Panc1 (cell line): ENCODE measurements at regions not wholly inside any gene's neighbourhood (a gene's known extent, or its start where the extent isn't known, plus 50 kb on each side); places are given as distances from the start of the nearest gene placed in this dataset.

Experiments used
- ATAC-seq: fragments of 200-7000 bp; cut with Tn5 transposase; 2 replicates; pipeline ENCODE4 v1.9.1; 2020; ENCODE audit warnings: mild to moderate bottlenecking, moderate library complexity
- BruUV-seq: library from RNA; stranded (reverse); fragments of 400-500 nt; replicated peaks from 2 replicates; lab custom pipeline; 2021; lab: Mats Ljungman, UMichigan
- CTCF ChIA-PET: fragments of 300-600 bp; sonication (Branson Sonifier 250); formaldehyde crosslinking; loops from one replicate; lab custom pipeline; 2022; ENCODE audit warnings: antibody characterized with exemption; lab: Charles Lee
- POLR2A ChIA-PET: fragments of 300-600 bp; sonication (Branson Sonifier 250); formaldehyde crosslinking; loops from one replicate; lab custom pipeline; 2022; ENCODE audit warnings: antibody characterized with exemption; lab: Charles Lee
- DNase-seq: peaks from one replicate; pipeline ENCODE4 v3.0.0-alpha.2; 2010; ENCODE audit warnings: low read depth, low spot score
- H3K27ac ChIP-seq: 2 replicates; pipeline ENCODE4 v1.5.1; 2011; ENCODE audit warnings: mild to moderate bottlenecking, low read length, inconsistent platforms
- H3K27me3 ChIP-seq: fragments of 200-500 bp; sonication (Bioruptor generic); 2 replicates; pipeline ENCODE4 v1.6.0; 2014; ENCODE audit warnings: low read length, inconsistent platforms; ENCODE audit not compliant: control insufficient read depth, insufficient read depth
- H3K36me3 ChIP-seq: fragments of 200-500 bp; sonication (Bioruptor generic); 2 replicates; pipeline ENCODE4 v1.5.1; 2014; ENCODE audit warnings: inconsistent platforms, mild to moderate bottlenecking, low read length, moderate library complexity; ENCODE audit not compliant: control insufficient read depth, insufficient read depth
- H3K4me1 ChIP-seq: 2 replicates; pipeline ENCODE4 v1.5.1; 2011; ENCODE audit warnings: inconsistent platforms, mild to moderate bottlenecking, low read length, moderate library complexity; ENCODE audit not compliant: control insufficient read depth, insufficient read depth
- H3K4me3 ChIP-seq, 2 experiments: 2 replicates each; pipeline ENCODE4 v1.5.1; 2011 to 2012; ENCODE audit warnings: low read depth in 2 of 2, low read length in 2 of 2, mild to moderate bottlenecking in 2 of 2, inconsistent platforms in 1 of 2, moderate library complexity in 1 of 2
- H3K9me3 ChIP-seq: fragments of 200-500 bp; sonication (Bioruptor generic); 2 replicates; pipeline ENCODE4 v1.5.1; 2014; ENCODE audit warnings: low read depth, mild to moderate bottlenecking, inconsistent platforms, low read length, moderate library complexity; ENCODE audit not compliant: control insufficient read depth, insufficient read depth
- POLR2AphosphoS5 ChIP-seq: IDR thresholded peaks from 2 replicates; pipeline ENCODE4 v1.6.1; 2012; ENCODE audit warnings: mild to moderate bottlenecking, low read depth, low read length, moderate library complexity
- SIN3A ChIP-seq: IDR thresholded peaks from 2 replicates; pipeline ENCODE4 v1.6.1; 2012; ENCODE audit warnings: low read depth, mild to moderate bottlenecking, low read length, moderate library complexity, borderline replicate concordance; ENCODE audit not compliant: insufficient read depth
- TCF7L2 ChIP-seq: IDR thresholded peaks from 2 replicates; pipeline ENCODE4 v1.6.1; 2011; ENCODE audit warnings: mild to moderate bottlenecking, low read depth, low read length, inconsistent platforms
- in situ Hi-C: cut with HindIII; loops from 2 replicates; pipeline ENCODE4 v1.10.0; 2016; ENCODE audit warnings: low sequenced_read_pairs, low pct_unique_long_range_greater_than_20kb
- intact Hi-C: fragments of 100-400 bp; cut with micrococcal nuclease; formaldehyde crosslinking; loops from one replicate; pipeline ENCODE4 v1.10.0; 2022; ENCODE audit not compliant: unreplicated experiment
- TF ChIP-seq, protein P1 (sequence below), 2 experiments: IDR thresholded peaks; 2 replicates each; pipeline ENCODE4 v1.6.1; 2011 to 2012; ENCODE audit warnings: low read depth in 2 of 2, control low read depth in 1 of 2, low read length in 1 of 2, mild to moderate bottlenecking in 1 of 2, moderate library complexity in 1 of 2; ENCODE audit not compliant: insufficient read depth in 1 of 2
- TF ChIP-seq, protein P2 (sequence below): fragments of 450-650 bp; IDR thresholded peaks from 2 replicates; pipeline ENCODE4 v1.5.1; 2017; ENCODE audit warnings: mild to moderate bottlenecking

DNA sequence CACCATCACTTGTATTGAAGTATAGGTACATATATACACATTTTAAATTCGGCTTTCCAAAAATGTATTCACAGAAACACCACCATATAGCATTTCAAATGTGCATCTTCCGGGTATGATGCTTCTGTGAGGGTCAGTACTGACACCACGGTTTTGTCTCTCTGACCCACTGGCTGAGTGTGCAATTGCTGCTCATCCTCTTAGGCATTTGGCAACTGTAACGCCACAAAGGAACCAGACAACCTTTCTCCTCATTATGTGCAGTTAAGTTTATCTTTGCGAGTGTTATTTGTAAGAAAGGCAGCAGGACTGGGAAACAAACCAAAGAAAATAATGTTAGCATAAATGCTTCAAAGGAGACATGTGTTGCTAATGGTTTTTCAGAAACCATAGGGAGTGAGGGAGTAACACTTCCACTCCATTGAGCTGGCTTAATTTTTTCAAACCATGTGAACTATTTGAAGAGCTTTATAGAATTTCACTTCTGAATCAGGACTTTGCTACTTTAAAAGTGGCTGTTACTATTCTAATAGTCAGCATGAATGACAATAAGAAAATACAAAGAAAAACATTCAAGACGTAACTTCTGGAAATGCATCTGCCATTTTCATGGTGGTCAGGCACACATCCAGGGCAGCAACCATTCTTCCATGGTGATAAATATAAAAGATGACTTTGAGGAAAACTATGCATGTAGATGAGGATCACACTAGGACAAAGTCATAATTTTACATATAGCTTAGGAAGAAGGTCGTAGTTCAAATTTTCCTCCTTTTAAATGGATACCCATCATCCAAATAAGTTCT lies 423.3 kb downstream of the MZT1 start:
- no peaks in the 10 kb centered on the region for H3K27me3 ChIP-seq
- intact Hi-C loops (no loop called here), in situ Hi-C loops (no loop called here)
- H3K4me1 ChIP-seq = no peaks in the 10 kb centered on the region
- no peak for ATAC-seq
- TF ChIP-seq, protein P1, sequence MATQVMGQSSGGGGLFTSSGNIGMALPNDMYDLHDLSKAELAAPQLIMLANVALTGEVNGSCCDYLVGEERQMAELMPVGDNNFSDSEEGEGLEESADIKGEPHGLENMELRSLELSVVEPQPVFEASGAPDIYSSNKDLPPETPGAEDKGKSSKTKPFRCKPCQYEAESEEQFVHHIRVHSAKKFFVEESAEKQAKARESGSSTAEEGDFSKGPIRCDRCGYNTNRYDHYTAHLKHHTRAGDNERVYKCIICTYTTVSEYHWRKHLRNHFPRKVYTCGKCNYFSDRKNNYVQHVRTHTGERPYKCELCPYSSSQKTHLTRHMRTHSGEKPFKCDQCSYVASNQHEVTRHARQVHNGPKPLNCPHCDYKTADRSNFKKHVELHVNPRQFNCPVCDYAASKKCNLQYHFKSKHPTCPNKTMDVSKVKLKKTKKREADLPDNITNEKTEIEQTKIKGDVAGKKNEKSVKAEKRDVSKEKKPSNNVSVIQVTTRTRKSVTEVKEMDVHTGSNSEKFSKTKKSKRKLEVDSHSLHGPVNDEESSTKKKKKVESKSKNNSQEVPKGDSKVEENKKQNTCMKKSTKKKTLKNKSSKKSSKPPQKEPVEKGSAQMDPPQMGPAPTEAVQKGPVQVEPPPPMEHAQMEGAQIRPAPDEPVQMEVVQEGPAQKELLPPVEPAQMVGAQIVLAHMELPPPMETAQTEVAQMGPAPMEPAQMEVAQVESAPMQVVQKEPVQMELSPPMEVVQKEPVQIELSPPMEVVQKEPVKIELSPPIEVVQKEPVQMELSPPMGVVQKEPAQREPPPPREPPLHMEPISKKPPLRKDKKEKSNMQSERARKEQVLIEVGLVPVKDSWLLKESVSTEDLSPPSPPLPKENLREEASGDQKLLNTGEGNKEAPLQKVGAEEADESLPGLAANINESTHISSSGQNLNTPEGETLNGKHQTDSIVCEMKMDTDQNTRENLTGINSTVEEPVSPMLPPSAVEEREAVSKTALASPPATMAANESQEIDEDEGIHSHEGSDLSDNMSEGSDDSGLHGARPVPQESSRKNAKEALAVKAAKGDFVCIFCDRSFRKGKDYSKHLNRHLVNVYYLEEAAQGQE (IDR thresholded peaks at IDR 0.05; ENCODE audit: insufficient read depth in 1 of 2, low read depth in 2 of 2, low read length in 1 of 2) = no peak
- TF ChIP-seq POLR2AphosphoS5 (no peak), SIN3A (no peak), TCF7L2 (no peak)
- TF ChIP-seq, protein P2, sequence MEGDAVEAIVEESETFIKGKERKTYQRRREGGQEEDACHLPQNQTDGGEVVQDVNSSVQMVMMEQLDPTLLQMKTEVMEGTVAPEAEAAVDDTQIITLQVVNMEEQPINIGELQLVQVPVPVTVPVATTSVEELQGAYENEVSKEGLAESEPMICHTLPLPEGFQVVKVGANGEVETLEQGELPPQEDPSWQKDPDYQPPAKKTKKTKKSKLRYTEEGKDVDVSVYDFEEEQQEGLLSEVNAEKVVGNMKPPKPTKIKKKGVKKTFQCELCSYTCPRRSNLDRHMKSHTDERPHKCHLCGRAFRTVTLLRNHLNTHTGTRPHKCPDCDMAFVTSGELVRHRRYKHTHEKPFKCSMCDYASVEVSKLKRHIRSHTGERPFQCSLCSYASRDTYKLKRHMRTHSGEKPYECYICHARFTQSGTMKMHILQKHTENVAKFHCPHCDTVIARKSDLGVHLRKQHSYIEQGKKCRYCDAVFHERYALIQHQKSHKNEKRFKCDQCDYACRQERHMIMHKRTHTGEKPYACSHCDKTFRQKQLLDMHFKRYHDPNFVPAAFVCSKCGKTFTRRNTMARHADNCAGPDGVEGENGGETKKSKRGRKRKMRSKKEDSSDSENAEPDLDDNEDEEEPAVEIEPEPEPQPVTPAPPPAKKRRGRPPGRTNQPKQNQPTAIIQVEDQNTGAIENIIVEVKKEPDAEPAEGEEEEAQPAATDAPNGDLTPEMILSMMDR = no peak
- BruUV-seq = no TSS peak
- DNase-seq = no peak
- no peak overlapping the region for H3K4me3 ChIP-seq
- ChIA-PET POLR2A (no interaction called here), CTCF (no interaction called here)
- no peaks in the 10 kb centered on the region for H3K36me3 ChIP-seq
- H3K9me3 ChIP-seq = no peaks in the 10 kb centered on the region
- H3K27ac ChIP-seq = no peak overlapping the region

DNA sequence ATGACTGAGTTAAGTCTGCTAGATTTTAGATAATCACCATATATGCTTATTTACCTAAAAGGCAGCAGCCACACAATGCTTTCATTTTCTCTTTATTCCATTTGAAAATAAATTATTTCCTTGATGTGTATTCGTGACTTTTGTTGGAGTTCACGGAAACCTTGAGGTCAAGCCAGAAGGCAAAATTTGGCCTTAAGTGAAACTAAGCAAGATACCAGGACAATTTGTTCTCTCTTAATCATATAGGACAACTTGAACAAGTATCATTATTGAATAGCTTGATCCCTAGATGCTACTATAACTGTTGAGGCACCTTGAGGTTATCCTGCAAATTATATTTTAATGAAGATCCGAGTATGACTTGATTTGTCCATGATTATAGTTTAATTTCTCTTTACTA lies 429.2 kb upstream of the DACH1 start:
- ATAC-seq = no peak
- POLR2A ChIA-PET = no interaction called here
- Histone ChIP-seq H3K4me3 (no peak overlapping the region), H3K27me3 (no peaks in the 10 kb centered on the region), H3K36me3 (no peaks in the 10 kb centered on the region), H3K9me3 (no peaks in the 10 kb centered on the region), H3K27ac (no peak overlapping the region), H3K4me1 (no peaks in the 10 kb centered on the region)
- intact Hi-C loops = no loop called here
- BruUV-seq = no TSS peak
- TF ChIP-seq TCF7L2 = no peak
- no peak for TF ChIP-seq SIN3A
- TF ChIP-seq, protein P1 (IDR thresholded peaks at IDR 0.05; ENCODE audit: insufficient read depth in 1 of 2, low read depth in 2 of 2, low read length in 1 of 2) = no peak
- no peak for TF ChIP-seq POLR2AphosphoS5
- TF ChIP-seq, protein P2 = no peak
- CTCF ChIA-PET = no interaction called here
- in situ Hi-C loops = no loop called here
- no peak for DNase-seq
